GM18519 (cell line): ENCODE measurements at regions not wholly inside any gene's neighbourhood (a gene's known extent, or its start where the extent isn't known, plus 50 kb on each side); places are given as distances from the start of the nearest gene placed in this dataset.
"Not testable (repeated sequence)": the region's sequence is repeated elsewhere in the genome, so short reads cannot be mapped to it uniquely, and the experiment has no call there.

Experiments
- ATAC-seq: cut with Tn5 transposase; IDR thresholded peaks from one replicate; pipeline ENCODE4 v1.9.1; 2021; ENCODE audit warnings: mild to moderate bottlenecking, moderate library complexity; ENCODE audit not compliant: unreplicated experiment, low FRiP score

DNA sequence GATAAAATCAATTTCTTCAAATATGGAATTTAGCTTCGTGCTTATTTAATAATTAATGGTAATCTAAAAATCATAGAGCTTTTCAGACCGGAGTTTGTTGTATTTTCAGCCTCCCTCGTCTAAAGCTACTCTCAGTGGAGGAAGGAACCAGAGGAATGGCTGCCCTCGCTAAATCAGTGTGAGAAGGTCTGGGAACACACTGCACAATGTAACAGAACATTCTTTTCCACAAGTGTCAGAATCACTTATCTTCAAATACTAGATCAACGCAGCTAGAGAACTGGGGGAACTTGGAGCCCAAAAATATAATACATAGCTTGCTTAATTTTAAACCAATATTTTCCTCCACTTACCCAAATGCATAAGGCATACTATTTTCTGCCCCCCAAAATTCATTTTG is 148.5 kb downstream of the MTERF1 start:
- ATAC-seq, result no peak

DNA sequence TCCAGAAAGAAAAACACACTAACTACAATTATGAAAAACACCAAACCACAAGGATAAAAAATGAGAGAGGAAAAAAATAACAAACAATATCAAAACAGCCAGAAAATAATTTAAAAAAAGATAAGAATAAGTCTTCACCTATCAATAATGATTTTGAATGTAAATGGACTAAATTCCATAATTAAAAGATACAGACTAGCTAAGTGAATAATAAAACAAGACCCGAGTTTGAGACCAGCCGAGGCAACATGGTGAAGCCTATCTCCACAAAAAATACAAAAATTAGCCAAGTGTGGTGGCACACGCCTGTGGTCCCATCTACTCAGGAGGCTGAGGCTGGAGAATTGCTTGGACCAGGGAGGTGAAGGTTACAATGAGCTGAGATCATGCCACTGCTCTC is 131.1 kb downstream of the MTERF1 start:
- no peak for ATAC-seq

DNA sequence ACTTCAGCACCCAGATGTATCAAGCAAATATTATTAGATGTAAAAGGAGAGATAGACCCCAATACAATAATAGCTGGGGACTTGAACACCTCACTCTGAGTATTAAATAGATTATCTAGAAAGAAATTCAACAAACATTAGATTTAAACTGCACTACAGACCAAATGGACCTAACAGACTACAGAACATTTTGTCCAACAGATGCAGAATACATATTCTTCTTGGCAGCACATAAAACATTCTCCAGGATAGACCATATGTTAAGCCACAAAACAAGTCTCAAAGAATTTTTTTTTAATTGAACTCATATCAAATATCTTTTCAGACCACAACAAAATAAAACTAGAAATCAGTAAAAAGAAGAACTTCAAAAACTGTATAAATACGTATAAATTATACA is 130.4 kb downstream of the MTERF1 start:
- no peak for ATAC-seq

DNA sequence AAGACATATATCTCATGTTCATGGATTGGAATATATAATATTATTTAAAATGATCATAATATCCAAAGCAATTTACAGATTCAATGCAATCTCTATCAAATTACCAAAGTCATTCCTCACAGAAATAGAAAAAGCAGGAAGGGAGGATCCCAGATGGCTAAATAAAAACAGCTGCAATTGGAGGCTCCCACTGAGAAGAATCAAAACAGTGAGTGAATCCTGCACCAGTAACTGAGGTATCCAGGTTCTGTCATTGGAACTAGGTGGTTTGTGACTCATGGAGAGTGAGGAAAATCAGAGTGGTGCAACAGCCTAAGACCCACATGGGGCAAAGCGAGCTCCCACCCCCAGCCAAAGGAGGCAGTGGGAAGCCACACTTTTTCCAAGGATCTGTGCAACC is 128.4 kb downstream of the MTERF1 start:
- ATAC-seq, result no peak

DNA sequence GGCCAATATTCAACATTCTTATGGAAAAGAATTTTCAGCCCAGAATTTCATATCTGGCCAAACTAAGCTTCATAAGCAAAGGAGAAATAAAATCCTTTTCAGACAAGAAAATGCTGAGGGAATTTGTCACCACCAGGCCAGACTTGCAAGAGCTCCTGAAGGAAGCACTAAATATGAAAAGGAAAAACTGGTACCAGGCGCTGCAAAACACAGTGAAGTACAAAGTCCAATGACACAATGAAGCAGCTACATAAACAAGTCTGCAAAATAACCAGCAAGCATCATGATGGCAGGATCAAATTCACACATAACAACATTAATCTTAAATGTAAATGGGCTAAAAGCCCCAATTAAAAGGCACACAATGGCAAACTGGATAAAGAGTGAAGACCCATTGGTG is 126.2 kb downstream of the MTERF1 start:
- not testable (repeated sequence) for ATAC-seq

DNA sequence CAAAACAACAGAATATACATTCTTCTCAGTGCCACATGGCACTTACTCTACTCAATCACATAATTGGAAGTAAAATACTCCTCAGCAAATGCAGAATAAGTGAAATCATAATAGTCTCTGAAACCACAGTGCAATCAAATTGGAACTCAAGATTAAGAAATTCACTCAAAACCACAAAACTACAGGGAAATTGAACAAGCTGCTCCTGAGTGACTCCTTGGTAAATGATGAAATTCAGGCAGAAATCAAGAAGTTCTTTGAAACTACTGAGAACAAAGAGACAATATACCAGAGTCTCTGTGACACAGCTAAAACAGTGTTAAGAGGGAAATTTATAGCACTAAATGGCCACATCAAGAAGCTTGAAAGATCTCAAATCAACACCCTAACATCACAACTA is 125.4 kb downstream of the MTERF1 start:
- ATAC-seq, result not testable (repeated sequence)

DNA sequence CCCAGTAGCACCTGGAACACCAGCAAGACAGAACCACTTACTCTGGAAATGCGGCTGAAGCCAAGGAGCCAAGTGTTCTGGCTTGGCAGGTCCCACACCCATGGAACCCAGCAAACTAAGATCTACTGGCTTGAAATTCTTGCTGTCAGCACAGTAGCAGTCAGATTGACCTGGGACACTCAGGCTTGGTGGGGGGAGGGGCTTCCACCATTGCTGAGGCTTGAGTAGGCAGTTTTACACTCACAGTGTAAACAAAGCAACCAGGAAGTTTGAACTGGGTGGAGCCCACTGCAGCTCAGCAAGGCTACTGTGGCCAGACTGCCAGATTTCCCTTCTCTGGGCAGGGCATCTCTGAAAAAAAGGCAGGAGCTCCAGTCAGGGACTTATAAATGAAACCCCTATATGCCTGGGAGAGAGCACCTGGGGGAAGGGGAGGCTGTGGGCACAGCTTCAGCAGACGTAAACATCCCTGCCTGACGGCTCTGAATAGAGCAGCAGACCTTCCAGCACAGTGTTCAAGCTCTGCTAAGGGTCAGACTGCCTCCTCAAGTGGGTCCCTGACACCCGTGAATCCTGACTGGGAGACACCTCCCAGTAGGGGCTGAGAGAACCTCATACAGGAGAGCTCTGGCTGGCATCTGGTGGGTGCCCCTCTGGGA is 121.2 kb downstream of the MTERF1 start:
- ATAC-seq, result no peak

DNA sequence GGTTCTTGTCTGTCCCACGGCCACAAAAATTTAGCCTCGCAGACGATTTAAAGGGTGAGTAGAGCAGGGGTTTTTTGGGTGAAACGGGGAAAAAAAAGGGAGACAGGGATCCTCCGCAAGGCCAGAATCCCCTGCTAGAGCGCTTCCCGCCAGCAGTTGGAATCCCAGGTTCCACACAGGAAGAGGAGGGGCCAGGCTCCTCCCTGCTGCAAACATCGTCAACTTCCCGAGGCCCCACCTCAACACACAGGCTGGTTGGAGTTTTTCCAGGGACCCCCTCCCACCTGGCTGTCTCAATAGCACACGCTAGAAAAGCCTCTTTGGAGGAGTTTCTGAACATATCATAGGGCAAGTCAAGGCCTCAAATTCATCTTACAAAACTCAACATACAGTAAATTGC is 112.7 kb downstream of the MTERF1 start:
- no peak for ATAC-seq

DNA sequence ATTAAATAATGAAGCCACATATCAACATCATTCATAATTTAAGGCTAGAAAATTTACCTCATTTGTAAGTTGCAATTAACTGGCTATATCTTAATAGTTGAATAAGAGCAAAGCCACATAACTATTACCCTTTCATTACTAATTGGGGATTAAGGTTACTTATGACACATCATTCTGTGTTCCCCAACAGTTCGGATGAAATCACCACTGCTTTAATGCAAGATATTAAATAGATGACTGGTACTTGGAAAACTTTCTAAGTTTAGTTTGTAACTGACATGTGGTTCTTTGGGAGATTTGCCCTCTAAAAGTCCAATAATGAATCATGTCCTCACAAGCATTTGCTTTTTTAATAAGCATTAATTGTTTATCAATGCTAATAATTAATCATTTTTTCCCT is 109.1 kb downstream of the MTERF1 start:
- ATAC-seq, result no peak

DNA sequence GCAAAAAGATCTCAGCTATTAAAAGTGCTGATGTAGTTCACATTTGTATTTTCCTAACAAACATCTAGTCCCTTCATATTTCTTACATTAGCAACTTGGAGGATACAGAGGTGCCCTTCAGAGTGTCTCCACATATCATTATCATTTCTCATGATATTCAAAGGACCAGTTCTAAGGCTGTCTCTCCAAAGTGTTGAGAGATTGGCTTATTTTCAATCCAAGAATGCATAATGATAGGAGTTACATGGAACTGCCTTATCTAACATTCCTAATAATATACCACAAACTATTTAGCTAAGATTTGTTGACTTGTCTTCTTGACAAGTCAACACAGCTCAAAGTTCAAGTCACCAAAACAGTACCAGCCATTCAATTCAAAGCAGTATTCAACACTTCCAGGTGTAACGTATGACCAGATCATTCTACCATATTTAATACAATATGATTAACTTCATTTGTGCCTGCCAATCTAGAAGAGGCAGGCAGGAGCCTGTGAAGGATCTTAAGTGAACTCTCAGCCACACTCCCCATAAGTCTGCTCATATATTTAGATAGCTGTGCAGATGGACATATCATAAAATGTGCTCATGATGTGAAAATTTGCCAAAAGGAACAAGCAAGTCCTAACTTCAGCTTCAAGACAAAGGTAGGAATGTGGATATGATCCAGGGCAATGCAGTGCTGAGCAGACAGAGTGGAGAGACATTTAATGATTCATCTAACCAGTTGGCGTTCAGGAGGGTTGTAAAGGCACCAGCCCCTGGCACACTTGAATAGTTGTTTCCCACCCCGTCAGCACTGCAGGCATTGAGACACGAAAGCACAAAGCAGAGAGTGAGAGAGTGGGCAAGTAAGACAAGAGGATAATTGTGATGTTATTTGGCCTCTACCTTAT is 108.3 kb downstream of the MTERF1 start:
- no peak for ATAC-seq

DNA sequence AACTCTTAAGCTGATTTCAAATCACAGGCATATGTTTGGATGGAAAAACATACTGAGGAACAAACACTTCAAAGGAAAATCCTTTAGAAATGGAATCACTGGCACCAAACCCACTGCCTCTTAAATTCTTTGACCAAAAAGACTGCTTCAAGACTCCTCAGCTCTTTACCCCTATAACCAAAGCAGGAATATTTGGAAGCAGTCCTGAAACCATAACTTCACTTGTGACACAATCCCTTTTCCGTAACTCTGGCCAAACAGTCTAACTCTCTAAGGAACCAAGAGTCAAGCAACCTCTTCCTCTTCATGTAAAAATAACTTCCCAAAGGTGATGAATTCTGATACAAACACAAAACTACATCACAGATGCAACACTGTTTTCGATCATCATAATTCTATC is 104.3 kb downstream of the MTERF1 start:
- ATAC-seq, result no peak

DNA sequence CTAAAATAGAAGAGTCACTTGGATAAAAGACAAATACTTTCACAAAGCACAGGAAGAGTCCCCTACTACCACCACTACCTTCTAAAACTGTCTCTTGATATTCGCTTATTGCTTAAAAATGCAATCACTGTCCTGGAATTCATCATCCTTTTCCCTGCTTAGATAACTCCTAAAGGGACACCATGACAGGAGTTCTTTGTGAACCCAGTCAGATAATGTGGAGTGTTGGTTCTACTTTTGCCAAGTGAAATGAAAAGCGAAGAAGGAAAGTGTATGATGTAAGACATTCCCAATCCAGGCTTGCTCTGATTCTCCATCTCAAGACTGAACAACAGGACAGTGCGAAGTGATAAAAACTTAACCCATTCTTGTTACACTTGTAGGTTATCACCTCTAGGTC is 103.0 kb downstream of the MTERF1 start:
- no peak for ATAC-seq

DNA sequence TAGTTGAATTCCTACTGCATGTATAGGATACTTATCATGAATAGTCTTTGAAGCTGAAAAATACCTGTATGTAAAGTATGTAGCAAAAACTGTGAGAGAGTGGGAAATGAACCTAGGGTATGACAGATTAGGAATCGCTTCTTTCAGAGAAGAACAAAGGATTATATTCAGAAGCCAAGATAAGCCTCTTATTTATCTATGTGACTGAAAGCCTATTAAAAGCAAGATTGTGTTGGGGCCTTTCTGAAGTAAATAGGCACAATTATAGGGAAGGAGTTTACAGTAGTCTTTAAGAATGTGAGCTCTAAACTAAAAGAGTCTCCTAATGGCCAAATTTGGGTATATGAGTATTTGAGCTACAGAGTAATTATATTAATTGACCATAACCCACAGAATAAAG is 102.1 kb downstream of the MTERF1 start:
- no peak for ATAC-seq

DNA sequence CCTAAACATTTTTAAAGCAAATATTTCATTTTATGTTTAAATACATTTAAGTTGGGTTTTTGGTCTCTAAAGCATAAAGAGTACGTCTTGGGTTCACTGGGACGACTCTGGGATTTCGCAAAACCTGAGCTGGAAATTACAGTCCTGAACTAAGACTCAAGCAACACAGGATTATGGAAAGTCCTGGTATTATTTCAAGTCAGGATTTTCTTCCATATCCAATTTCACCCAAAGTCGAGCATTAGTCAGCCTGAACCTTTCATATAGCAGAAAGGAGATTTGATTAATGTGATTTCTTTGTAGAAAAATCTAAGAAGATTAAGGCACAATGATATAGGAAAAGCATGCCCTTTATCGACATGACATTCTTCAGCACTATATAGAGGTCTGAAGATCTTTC is 100.0 kb downstream of the MTERF1 start:
- no peak for ATAC-seq

DNA sequence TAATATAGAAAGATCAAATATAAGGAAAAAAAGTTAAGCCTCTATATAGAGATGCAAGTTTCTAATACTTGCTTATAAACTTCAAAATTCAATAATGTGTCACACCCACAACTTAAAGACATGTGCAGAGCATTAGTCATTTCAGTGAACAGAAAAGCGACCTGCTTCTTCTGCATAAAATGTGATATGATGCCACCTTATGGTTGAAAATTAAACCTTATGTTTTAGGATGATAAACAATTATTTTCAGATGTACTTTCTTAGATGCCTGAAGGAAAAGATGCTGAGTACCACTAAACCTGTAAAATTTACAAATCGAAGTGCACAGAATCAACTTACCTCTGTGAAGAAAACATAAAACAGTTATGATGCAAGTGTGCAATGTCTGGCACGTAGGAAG is 96.0 kb downstream of the MTERF1 start:
- ATAC-seq, result no peak

DNA sequence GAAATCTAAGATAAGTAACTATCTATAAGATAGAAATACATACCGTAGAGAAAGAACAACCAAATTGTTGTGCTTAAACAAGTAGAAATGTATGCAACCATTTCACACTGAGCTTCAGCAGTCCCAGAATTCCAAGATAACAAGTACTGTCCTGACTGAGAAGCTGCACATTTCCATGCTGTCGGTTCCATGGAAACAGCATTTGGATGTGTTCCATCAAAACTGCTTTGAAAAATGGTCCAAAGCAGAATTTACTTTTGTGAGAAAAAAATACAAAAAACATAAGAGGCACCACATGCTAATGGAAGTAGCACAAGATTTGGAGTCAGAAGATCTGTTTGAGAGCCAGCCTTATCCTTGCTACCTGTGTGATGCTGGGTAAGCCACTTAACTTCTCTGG is 92.6 kb downstream of the MTERF1 start:
- no peak for ATAC-seq

DNA sequence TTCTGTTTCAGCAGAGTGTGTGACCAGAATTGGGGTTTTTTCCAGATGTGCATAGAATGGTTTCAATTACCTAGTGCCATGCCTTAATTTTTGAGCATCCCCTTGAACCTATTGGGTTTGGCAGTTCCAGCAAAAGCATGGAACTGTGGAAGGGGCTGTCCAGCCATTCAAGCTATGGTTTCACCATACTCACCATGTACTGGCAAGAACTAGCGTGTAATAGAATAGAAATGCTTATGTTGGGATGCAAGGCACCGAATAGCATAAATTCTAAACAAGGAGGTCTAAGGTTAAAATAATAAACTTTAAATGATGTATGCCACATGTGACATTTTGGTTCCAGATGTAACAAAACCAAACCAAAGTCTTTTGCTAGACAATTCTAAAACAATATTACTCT is 91.4 kb downstream of the MTERF1 start:
- no peak for ATAC-seq

DNA sequence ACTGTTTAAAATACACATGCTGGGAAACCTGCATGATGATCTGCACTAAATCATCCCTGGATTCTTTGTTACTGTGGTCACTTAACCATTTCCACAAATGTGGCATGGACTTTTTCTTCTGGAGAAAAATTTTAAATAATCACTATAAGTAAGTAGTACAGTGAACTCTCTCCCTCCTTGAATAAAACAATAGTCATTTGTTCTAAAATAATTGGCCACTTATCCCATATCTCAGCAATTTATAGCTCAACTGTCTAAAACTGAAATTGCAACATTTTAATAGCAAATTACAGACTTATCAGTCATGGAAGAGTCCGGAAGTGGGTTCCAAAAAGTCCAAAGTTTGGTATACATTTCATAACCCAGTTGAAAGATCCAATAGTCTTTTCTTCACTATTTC is 90.9 kb downstream of the MTERF1 start:
- ATAC-seq, result no peak

DNA sequence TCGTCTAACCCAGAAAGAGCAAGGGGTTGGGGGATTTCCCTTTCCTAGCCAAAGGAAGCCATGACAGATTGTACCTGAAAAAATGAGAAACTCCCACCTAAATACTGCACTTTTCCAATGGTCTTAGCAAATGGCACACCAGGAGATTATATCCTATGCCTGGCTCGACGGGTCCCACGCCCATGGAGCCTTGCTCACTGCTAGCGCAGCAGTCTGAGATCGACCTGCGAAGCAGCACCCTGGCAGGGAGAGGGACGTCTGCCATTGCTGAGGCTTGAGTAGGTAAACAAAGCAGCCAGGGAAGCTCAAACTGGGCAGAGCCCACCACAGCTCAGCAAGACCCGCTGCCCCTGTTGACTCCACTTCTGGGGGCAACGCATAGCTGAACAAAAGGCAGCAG is 89.9 kb downstream of the MTERF1 start:
- not testable (repeated sequence) for ATAC-seq

DNA sequence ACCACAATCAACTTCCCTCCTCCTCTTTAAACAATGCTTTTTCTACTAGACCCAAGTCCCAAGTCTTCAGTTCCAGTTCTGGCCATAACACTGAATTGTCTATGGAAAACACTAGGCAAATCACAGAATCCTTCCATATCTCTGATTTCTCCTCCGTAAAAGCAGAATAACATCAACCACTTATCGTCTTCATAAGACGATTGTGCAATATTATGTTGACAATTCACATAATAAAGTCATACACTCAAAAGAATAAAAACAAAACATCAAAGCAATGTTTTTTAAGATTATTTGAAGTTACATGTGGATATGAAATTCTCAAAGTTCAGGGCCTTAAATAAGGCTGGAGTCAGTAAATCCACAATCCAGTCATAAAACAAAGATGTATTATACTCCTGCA is 84.4 kb downstream of the MTERF1 start:
- ATAC-seq, result no peak

DNA sequence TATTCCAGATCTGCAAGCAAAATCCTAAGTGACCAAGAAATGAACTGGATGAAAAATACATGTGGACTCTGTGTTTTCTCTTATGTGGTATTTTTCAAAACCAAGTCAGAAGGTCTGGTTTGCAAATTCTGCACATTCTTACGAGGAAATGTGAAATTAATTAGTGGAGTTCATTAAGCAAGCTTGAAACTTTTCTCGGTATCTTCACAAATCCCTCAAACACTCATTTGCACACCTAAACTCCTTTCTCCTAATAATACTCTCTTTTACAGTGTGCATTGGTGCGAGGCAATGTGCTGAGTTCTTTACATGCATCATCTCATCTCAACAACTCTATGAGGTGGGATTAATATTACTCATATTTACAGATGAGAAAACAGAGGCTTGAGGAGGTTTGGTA is 82.1 kb downstream of the MTERF1 start:
- ATAC-seq, result no peak

DNA sequence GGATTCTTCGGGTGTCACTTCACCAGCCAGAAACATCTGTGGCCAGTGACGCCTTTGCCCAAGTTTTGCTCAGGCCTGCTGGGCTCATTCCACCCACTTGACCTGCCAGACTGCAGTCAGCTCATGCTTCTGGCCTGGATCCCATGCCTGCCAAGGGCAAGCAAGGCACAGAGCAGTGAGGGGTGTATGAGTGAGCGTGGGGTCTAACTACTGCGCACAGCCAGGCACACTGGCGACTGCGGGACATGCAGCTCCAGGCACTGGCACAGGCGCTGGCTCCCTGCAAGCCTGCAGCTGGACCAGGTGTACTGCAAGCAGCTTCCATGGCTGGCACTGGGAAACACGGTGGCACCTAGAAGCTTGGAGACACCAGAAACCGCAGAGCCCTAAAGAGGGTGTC is 80.1 kb downstream of the MTERF1 start:
- ATAC-seq, result no peak
